ENCODE measurements at regions not wholly inside any gene's neighbourhood (a gene's known extent, or its start where the extent isn't known, plus 50 kb on each side); places are given as distances from the start of the nearest gene placed in this dataset.

DNA sequence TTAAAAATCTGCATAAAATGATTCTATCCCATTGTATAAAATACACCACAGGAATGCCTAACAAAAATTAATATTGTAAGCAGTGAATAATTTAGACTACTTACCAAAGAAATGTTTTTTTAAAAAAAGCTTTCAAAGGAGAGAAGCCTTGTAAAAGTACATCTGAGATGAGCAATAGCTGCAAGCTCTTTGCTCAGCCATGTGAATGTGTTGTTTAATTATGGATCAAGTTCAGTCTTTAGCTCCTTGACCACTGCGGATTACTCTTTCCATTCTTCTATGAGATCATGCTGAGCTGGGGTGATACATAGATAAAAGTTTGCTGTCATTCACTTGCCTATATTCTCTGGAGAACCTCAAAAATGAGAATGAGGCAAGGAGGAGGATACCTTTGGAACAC lies 782.4 kb upstream of the ZNF608 start:
- H3K4me3 Mint-ChIP-seq (ENCODE audit: low read depth, unreplicated experiment): no peak overlapping the region
- no peaks in the 10 kb centered on the region for H3K27me3 Mint-ChIP-seq (ENCODE audit: unreplicated experiment)
- intact Hi-C loops (cut with micrococcal nuclease; ENCODE audit: unreplicated experiment): no loop called here
- no peak for DNase-seq
- TF ChIP-seq, protein P1, sequence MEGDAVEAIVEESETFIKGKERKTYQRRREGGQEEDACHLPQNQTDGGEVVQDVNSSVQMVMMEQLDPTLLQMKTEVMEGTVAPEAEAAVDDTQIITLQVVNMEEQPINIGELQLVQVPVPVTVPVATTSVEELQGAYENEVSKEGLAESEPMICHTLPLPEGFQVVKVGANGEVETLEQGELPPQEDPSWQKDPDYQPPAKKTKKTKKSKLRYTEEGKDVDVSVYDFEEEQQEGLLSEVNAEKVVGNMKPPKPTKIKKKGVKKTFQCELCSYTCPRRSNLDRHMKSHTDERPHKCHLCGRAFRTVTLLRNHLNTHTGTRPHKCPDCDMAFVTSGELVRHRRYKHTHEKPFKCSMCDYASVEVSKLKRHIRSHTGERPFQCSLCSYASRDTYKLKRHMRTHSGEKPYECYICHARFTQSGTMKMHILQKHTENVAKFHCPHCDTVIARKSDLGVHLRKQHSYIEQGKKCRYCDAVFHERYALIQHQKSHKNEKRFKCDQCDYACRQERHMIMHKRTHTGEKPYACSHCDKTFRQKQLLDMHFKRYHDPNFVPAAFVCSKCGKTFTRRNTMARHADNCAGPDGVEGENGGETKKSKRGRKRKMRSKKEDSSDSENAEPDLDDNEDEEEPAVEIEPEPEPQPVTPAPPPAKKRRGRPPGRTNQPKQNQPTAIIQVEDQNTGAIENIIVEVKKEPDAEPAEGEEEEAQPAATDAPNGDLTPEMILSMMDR (IDR thresholded peaks at IDR 0.05; ENCODE audit: unreplicated experiment): no peak
- no peaks in the 10 kb centered on the region for H3K4me1 Mint-ChIP-seq (ENCODE audit: low read depth, unreplicated experiment)
- no TSS peak for BruUV-seq (replicated peaks)
- CTCF ChIA-PET: no interaction called here
- no peaks in the 10 kb centered on the region for H3K36me3 Mint-ChIP-seq (ENCODE audit: insufficient read depth, unreplicated experiment)
- no peaks in the 10 kb centered on the region for H3K9me3 Mint-ChIP-seq (ENCODE audit: low read depth, unreplicated experiment)
- H3K27ac Mint-ChIP-seq (ENCODE audit: unreplicated experiment): no peak overlapping the region

DNA sequence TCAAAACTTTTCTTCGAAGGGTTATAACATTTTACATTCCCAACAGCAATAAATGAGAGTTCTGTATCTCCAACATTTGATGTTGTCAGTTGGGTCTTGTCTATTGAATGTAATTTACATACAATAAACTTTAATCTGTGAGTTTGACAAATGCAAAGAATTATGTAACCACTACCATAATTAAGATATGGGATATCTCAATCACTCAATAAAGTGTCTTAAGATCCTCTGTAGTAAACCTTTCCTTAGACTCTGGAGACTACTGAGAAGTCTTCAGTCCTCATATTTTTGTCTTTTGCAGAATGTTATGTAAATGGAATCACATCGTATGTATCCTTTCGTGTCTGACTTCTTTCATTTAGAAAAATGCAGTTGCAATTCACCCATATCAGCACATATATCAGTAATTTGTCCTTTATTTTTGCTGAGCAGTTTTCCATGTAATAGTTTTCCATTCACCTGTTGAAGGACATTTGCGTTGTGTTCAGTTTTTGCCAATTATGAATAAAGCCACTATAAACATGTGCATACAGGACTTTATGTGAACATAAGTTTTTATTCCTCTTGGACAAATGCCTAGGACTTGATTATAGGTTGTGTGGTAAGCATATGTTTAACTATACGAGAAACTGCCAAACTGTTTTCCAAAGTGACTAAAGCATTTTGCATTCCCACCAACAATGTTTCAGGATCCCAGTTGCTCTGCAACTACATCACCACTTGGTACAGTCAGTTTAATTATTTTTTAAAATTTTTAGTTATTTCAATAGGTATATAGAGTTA lies 784.6 kb upstream of the ZNF608 start:
- Mint-ChIP-seq H3K4me3 (ENCODE audit: low read depth, unreplicated experiment) (no peak overlapping the region), H3K27ac (ENCODE audit: unreplicated experiment) (no peak overlapping the region), H3K36me3 (ENCODE audit: insufficient read depth, unreplicated experiment) (no peaks in the 10 kb centered on the region), H3K27me3 (ENCODE audit: unreplicated experiment) (no peaks in the 10 kb centered on the region), H3K9me3 (ENCODE audit: low read depth, unreplicated experiment) (peaks cover 3% of the 10 kb centered on the region), H3K4me1 (ENCODE audit: low read depth, unreplicated experiment) (no peaks in the 10 kb centered on the region)
- DNase-seq: no peak
- BruUV-seq (replicated peaks): no TSS peak
- CTCF ChIA-PET: no interaction called here
- TF ChIP-seq, protein P1 (IDR thresholded peaks at IDR 0.05; ENCODE audit: unreplicated experiment): no peak
- intact Hi-C loops (cut with micrococcal nuclease; ENCODE audit: unreplicated experiment): no loop called here

DNA sequence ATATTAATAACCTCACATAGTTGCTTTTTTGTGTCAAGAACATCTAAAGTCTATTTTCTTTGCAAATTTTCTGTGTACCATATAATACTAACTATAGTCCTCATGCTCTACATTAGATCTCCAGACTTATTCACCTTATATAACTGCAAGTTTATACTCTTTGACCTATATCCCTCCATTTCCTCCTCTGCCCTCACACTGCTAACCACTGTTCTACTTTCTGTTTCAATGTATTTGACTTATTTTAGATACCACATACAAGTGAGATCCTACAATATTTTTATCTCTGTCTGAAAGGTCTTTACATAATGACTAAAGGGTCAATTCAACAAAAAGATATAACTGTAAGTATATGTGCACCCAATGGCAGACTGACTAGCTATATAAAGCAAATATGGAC lies 789.7 kb upstream of the ZNF608 start:
- intact Hi-C loops (cut with micrococcal nuclease; ENCODE audit: unreplicated experiment): no loop called here
- CTCF ChIA-PET: interaction anchor here (0.6 kb wide), 1 partner anchor 51 kb away, joined by 3 read pairs; no protein-coding TSS in a partner anchor

DNA sequence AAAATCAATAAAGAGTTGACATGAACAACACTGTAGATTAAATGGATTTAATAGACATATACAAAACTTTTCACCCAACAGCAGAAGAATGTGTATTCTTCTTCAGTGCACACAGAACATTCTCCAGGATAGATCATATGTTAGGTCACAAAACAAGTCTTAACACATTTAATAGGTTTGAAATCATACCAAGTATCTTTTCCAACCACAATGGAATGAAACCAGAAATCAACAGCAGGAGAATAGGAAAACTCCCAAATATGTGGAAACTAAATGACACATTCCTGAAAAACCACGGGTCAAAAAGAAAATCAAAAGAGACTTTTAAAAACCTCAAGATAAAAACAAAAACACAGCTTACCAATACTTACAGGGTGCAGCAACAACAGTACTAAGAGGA lies 790.1 kb upstream of the ZNF608 start:
- Mint-ChIP-seq H3K4me1 (ENCODE audit: low read depth, unreplicated experiment) (no peaks in the 10 kb centered on the region), H3K27me3 (ENCODE audit: unreplicated experiment) (no peaks in the 10 kb centered on the region), H3K27ac (ENCODE audit: unreplicated experiment) (no peak overlapping the region), H3K36me3 (ENCODE audit: insufficient read depth, unreplicated experiment) (no peaks in the 10 kb centered on the region), H3K4me3 (ENCODE audit: low read depth, unreplicated experiment) (no peak overlapping the region), H3K9me3 (ENCODE audit: low read depth, unreplicated experiment) (peaks cover 7% of the 10 kb centered on the region)
- intact Hi-C loops (cut with micrococcal nuclease; ENCODE audit: unreplicated experiment): no loop called here
- DNase-seq: no peak
- no TSS peak for BruUV-seq (replicated peaks)
- TF ChIP-seq, protein P1 (IDR thresholded peaks at IDR 0.05; ENCODE audit: unreplicated experiment): no peak
- CTCF ChIA-PET: interaction anchor here (0.6 kb wide), 1 partner anchor 51 kb away, joined by 3 read pairs; no protein-coding TSS in a partner anchor

More for the DNA sequence above, 789.7 kb upstream of the ZNF608 start:
- Mint-ChIP-seq H3K27ac (ENCODE audit: unreplicated experiment) (no peak overlapping the region), H3K4me3 (ENCODE audit: low read depth, unreplicated experiment) (no peak overlapping the region), H3K9me3 (ENCODE audit: low read depth, unreplicated experiment) (peaks cover 7% of the 10 kb centered on the region), H3K27me3 (ENCODE audit: unreplicated experiment) (no peaks in the 10 kb centered on the region), H3K4me1 (ENCODE audit: low read depth, unreplicated experiment) (no peaks in the 10 kb centered on the region), H3K36me3 (ENCODE audit: insufficient read depth, unreplicated experiment) (no peaks in the 10 kb centered on the region)
- TF ChIP-seq, protein P1 (IDR thresholded peaks at IDR 0.05; ENCODE audit: unreplicated experiment): no peak
- DNase-seq: no peak
- BruUV-seq (replicated peaks): no TSS peak
